Keratinocyte (primary cell): ENCODE measurements at regions not wholly inside any gene's neighbourhood (a gene's known extent, or its start where the extent isn't known, plus 50 kb on each side); places are given as distances from the start of the nearest gene placed in this dataset.

Experiments
- DNase-seq: peaks from one replicate; pipeline ENCODE4 v3.0.0-alpha.2; 2011; ENCODE audit warnings: low read depth, missing footprints, low spot score
- FAIRE-seq: peaks from 2 replicates; lab custom pipeline; 2011; peaks lifted over from hg19 to GRCh38; lab: Jason Lieb, UNC
- H2AFZ ChIP-seq: 2 replicates; pipeline ENCODE4 v1.6.0; 2012; ENCODE audit warnings: low read length, control low read depth, inconsistent platforms; ENCODE audit not compliant: control insufficient read depth
- H3K27ac ChIP-seq: 2 replicates; pipeline ENCODE4 v1.5.1; 2011; ENCODE audit warnings: low read length; ENCODE audit not compliant: control insufficient read depth, insufficient read depth
- H3K27me3 ChIP-seq: 3 replicates; pipeline ENCODE4 v1.6.0; 2011; ENCODE audit warnings: low read length; ENCODE audit not compliant: control insufficient read depth, insufficient read depth; ENCODE audit errors: extremely low read depth
- H3K36me3 ChIP-seq, 2 experiments: 2 replicates in 1 of 2; 3 replicates in 1 of 2; pipeline ENCODE4 v1.5.1; 2011; ENCODE audit warnings: low read length in 2 of 2, mild to moderate bottlenecking in 1 of 2; ENCODE audit not compliant: control insufficient read depth in 2 of 2, insufficient read depth in 2 of 2; ENCODE audit errors: extremely low read depth in 1 of 2
- H3K4me1 ChIP-seq: 3 replicates; pipeline ENCODE4 v1.5.1; 2011; ENCODE audit warnings: low read length; ENCODE audit not compliant: control insufficient read depth, insufficient read depth; ENCODE audit errors: extremely low read depth
- H3K4me2 ChIP-seq: 3 replicates; pipeline ENCODE4 v1.6.0; 2011; ENCODE audit warnings: low read depth, low read length; ENCODE audit not compliant: control insufficient read depth, insufficient read depth; ENCODE audit errors: extremely low read depth
- H3K4me3 ChIP-seq, 3 experiments: fragments of 200-600 bp in 1 of 3; sonication (generic) in 1 of 3; 2 replicates in 2 of 3; 3 replicates in 1 of 3; pipeline ENCODE4 v1.5.1; 2011 to 2016; ENCODE audit warnings: low read length in 3 of 3, mild to moderate bottlenecking in 3 of 3, control low read depth in 2 of 3, inconsistent platforms in 1 of 3, low read depth in 1 of 3, mixed read lengths in 1 of 3, mixed run types in 1 of 3, moderate library complexity in 1 of 3; ENCODE audit not compliant: control insufficient read depth in 2 of 3, insufficient read depth in 2 of 3; ENCODE audit errors: extremely low read depth in 1 of 3
- H3K79me2 ChIP-seq: 2 replicates; pipeline ENCODE4 v1.6.0; 2012; ENCODE audit warnings: low read length; ENCODE audit not compliant: control insufficient read depth, insufficient read depth
- H3K9ac ChIP-seq: 3 replicates; pipeline ENCODE4 v1.6.0; 2011; ENCODE audit warnings: low read length; ENCODE audit not compliant: control insufficient read depth, insufficient read depth; ENCODE audit errors: extremely low read depth
- H3K9me1 ChIP-seq: 3 replicates; pipeline ENCODE4 v1.6.0; 2011; ENCODE audit warnings: low read length; ENCODE audit not compliant: control insufficient read depth, insufficient read depth; ENCODE audit errors: extremely low read depth
- H3K9me3 ChIP-seq: 2 replicates; pipeline ENCODE4 v1.5.1; 2012; ENCODE audit warnings: low read depth, low read length; ENCODE audit not compliant: control insufficient read depth
- H4K20me1 ChIP-seq: 3 replicates; pipeline ENCODE4 v1.6.0; 2011; ENCODE audit warnings: low read length; ENCODE audit not compliant: control insufficient read depth, insufficient read depth; ENCODE audit errors: extremely low read depth
- EZH2 ChIP-seq: IDR thresholded peaks from one replicate; pipeline ENCODE4 v1.6.1; 2012; ENCODE audit warnings: inconsistent platforms, mild to moderate bottlenecking, low read length, moderate library complexity
- dilution Hi-C: fragments of 300-500 bp; cut with MboI; formaldehyde crosslinking; loops from one replicate; pipeline ENCODE4 v1.7.0; 2020; ENCODE audit warnings: low sequenced_read_pairs; ENCODE audit not compliant: extremely low pct_ligation_motif_present
- TF ChIP-seq, protein P1 (sequence below), 3 experiments: IDR thresholded peaks in 1 of 3; conservative IDR thresholded peaks in 1 of 3; optimal IDR thresholded peaks in 1 of 3; 2 replicates in 2 of 3; 3 replicates in 1 of 3; pipeline versions ENCODE3 to v1.5.1; 2011; ENCODE audit warnings: low read length in 3 of 3, mild to moderate bottlenecking in 3 of 3, moderate library complexity in 2 of 3, control low read depth in 1 of 3, inconsistent platforms in 1 of 3; ENCODE audit not compliant: insufficient read depth in 2 of 3; ENCODE audit errors: extremely low read depth in 1 of 3

DNA sequence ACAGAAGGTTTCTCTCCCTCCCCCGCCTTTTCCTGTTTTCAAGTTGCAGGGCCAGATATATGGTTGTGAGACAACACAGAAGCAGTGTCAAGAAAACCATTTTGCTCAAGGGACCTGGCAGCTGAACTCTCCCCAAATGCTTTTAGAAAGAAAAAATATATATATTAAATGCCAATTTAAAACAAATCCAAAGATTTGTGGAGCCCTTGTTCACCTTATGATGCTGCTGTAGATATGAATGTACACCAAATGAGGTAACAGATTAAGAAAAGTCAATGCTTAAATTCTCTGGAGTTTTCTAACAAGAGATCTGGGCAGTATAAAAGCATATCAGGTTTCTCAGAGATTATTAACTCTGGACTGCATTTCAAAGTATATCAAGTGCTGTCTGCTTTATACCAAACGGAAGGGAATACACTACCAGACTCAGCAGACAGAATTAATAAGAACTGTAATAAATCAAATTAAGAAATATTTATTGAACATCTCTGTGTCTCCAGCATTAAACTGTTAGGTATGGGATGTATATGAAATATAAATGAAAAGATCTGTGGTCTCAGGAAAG is 357.5 kb downstream of the HDGFL1 start:
- TF ChIP-seq, protein P1, sequence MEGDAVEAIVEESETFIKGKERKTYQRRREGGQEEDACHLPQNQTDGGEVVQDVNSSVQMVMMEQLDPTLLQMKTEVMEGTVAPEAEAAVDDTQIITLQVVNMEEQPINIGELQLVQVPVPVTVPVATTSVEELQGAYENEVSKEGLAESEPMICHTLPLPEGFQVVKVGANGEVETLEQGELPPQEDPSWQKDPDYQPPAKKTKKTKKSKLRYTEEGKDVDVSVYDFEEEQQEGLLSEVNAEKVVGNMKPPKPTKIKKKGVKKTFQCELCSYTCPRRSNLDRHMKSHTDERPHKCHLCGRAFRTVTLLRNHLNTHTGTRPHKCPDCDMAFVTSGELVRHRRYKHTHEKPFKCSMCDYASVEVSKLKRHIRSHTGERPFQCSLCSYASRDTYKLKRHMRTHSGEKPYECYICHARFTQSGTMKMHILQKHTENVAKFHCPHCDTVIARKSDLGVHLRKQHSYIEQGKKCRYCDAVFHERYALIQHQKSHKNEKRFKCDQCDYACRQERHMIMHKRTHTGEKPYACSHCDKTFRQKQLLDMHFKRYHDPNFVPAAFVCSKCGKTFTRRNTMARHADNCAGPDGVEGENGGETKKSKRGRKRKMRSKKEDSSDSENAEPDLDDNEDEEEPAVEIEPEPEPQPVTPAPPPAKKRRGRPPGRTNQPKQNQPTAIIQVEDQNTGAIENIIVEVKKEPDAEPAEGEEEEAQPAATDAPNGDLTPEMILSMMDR (optimal IDR thresholded peaks at IDR 0.05 in 1 of 3, IDR thresholded peaks at IDR 0.05 in 1 of 3, conservative IDR thresholded peaks at IDR 0.05 in 1 of 3; ENCODE audit: extremely low read depth in 1 of 3, insufficient read depth in 2 of 3, low read length in 3 of 3) = no peak
- no peak for TF ChIP-seq EZH2

DNA sequence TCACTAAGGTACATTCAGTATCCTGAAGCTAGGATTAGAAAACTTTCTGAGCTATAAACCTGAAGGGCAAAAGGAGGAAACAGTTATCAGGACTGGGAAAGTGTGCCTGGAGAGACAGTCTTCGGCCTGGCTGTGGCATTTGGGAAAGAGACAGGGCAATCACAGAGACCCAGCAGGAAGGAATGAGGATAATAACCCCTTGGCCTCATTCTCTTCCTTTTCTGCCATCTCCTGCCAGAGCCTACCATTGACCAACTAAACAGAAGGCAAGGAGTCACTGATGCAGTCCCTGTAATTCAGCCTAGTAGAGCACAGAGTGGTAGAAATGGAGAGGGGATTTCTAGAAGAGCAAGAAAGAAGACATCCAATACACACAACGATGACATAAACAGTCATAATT is 359.4 kb downstream of the HDGFL1 start:
- DNase-seq (no peak), FAIRE-seq (no peak)
- no peak overlapping the region for H3K27ac ChIP-seq
- no peak overlapping the region for H3K9ac ChIP-seq
- no peak overlapping the region for H3K4me2 ChIP-seq
- dilution Hi-C loops = no loop called here
- H3K36me3 ChIP-seq = no peaks in the 10 kb centered on the region
- no peaks in the 10 kb centered on the region for H3K79me2 ChIP-seq
- no peaks in the 10 kb centered on the region for H3K27me3 ChIP-seq
- no peaks in the 10 kb centered on the region for H4K20me1 ChIP-seq
- no peaks in the 10 kb centered on the region for H3K4me1 ChIP-seq
- H3K9me3 ChIP-seq = no peaks in the 10 kb centered on the region
- H3K4me3 ChIP-seq = no peak overlapping the region
- no peak overlapping the region for H2AFZ ChIP-seq
- H3K9me1 ChIP-seq = no peaks in the 10 kb centered on the region
- TF ChIP-seq EZH2 = no peak
- TF ChIP-seq, protein P1 (optimal IDR thresholded peaks at IDR 0.05 in 1 of 3, IDR thresholded peaks at IDR 0.05 in 1 of 3, conservative IDR thresholded peaks at IDR 0.05 in 1 of 3; ENCODE audit: extremely low read depth in 1 of 3, insufficient read depth in 2 of 3, low read length in 3 of 3) = no peak

More for the DNA sequence above, 357.5 kb downstream of the HDGFL1 start:
- Histone ChIP-seq H3K9ac (no peak overlapping the region), H2AFZ (no peak overlapping the region), H4K20me1 (no peaks in the 10 kb centered on the region), H3K4me2 (no peak overlapping the region), H3K79me2 (no peaks in the 10 kb centered on the region), H3K36me3 (no peaks in the 10 kb centered on the region), H3K4me3 (no peak overlapping the region), H3K9me3 (no peaks in the 10 kb centered on the region), H3K27ac (no peak overlapping the region), H3K9me1 (no peaks in the 10 kb centered on the region), H3K27me3 (no peaks in the 10 kb centered on the region), H3K4me1 (no peaks in the 10 kb centered on the region)
- dilution Hi-C loops = no loop called here
- FAIRE-seq (no peak), DNase-seq (no peak)
